OCI-LY1 (cell line): ENCODE measurements at regions not wholly inside any gene's neighbourhood (a gene's known extent, or its start where the extent isn't known, plus 50 kb on each side); places are given as distances from the start of the nearest gene placed in this dataset.

Experiments used
- EZH2 ChIP-seq: fragments of 200-600 bp; sonication (generic), shearing (Covaris generic); IDR thresholded peaks from 2 replicates; pipeline ENCODE4 v1.8.0; 2017; ENCODE audit warnings: borderline replicate concordance, mixed run types, mild to moderate bottlenecking, antibody characterized with exemption, low read length, moderate library complexity, mixed read lengths
- TF ChIP-seq, protein P1 (sequence below): fragments of 200-600 bp; sonication (generic), shearing (Covaris generic); IDR thresholded peaks from 2 replicates; pipeline ENCODE4 v1.5.1; 2017; ENCODE audit warnings: mild to moderate bottlenecking, antibody characterized with exemption, low read length, moderate library complexity, mixed read lengths

DNA sequence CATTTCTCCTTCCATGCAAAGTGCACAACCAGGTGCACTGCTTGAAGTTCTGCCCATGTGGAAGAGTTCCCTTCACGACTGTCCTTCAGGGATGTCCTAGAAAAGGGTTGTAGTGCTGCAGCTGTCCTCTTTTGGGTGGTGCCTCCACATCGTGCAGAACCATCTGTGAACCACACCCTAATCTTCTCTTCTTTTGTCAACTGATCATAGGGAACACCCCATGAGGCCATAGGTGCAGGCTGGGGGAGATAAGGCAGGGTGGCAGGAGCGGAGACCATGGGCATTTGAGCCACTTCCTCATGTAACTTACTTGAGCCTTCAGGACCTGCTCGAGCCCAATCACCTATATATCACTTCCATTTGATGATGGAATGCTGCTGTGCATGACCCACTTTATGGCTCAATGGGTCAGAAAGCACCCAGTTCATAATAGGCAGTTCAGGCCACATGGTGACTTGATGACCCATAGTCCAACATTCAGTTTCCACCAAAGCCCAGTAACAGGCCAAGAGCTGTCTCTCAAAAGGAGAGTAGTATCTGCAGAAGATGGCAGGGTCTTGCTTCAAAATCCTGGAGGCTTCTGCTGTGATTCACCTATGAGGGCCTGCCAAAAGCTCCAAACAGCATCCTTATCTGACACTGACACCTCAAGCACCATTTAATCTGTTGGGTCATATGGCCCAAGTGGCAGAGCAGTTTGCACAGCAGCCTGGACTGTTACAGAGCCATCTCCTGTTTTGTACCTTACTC is 84.7 kb upstream of the CYRIA start:
- TF ChIP-seq, protein P1, sequence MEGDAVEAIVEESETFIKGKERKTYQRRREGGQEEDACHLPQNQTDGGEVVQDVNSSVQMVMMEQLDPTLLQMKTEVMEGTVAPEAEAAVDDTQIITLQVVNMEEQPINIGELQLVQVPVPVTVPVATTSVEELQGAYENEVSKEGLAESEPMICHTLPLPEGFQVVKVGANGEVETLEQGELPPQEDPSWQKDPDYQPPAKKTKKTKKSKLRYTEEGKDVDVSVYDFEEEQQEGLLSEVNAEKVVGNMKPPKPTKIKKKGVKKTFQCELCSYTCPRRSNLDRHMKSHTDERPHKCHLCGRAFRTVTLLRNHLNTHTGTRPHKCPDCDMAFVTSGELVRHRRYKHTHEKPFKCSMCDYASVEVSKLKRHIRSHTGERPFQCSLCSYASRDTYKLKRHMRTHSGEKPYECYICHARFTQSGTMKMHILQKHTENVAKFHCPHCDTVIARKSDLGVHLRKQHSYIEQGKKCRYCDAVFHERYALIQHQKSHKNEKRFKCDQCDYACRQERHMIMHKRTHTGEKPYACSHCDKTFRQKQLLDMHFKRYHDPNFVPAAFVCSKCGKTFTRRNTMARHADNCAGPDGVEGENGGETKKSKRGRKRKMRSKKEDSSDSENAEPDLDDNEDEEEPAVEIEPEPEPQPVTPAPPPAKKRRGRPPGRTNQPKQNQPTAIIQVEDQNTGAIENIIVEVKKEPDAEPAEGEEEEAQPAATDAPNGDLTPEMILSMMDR: no peak
- TF ChIP-seq EZH2: no peak
